Stimulated activated CD4-positive, alpha-beta T cell treated with anti-CD3 and anti-CD28 coated beads, Interleukin-4, amount 100 ng/mL, for 24 hours (primary cell): ENCODE measurements at regions not wholly inside any gene's neighbourhood (a gene's known extent, or its start where the extent isn't known, plus 50 kb on each side); places are given as distances from the start of the nearest gene placed in this dataset.

ENCODE experiments used
- DNase-seq: peaks from one replicate; pipeline ENCODE4 v3.0.0-alpha.2; 2020

- no peak for DNase-seq
Measured at GRCh38 chr1:224505454-224506093, 71.0 kb upstream of the WDR26 start.

GRCh38 chr1:224506141-224506814, 71.7 kb upstream of the WDR26 start:
- no peak for DNase-seq

DNA sequence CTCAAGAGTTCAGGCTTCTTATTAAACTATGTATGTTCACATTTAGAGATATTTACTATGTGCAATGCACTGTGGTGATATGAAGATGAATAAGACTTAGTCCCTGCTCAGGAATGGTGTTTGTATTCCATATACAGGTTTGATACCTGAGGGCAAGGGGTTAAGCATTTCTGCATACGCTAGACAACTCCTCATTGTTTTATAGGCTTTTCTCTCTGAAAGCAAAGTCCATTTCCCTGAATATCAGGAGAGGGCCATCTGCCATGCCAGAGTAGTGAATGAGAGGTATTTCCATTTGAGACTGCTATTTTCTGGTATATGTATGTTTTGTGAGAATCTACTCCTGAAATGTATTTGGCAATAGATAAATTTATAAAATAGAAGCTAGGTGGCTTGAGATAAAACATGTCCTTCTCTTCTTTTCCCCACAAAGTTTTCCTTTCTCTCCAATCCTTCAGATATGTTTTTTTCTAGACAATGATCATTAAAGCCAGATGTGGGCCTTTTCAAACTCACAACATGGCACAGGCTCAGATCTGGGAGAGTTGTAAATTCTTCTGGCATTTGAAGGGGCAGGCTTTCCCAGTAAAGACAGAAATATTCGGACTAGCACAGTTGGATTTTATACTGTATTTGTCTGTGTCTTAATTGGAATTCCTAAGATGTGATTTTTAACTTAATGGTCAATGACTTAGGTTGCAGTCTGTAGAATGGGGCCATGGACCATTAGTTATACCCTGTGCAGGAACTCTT, 73.3 kb upstream of the WDR26 start:
- no peak for DNase-seq

- DNase-seq, result no peak
Measured at GRCh38 chr1:224509907-224510306, 75.3 kb upstream of the WDR26 start.

GRCh38 chr1:224510880-224511645, 76.5 kb upstream of the WDR26 start:
- no peak for DNase-seq

- DNase-seq, result no peak
Measured at GRCh38 chr1:224512600-224513151, 78.1 kb upstream of the WDR26 start.

- DNase-seq, result no peak
Measured at GRCh38 chr1:224513383-224513782, 78.8 kb upstream of the WDR26 start.

GRCh38 chr1:224513787-224514209, 79.2 kb upstream of the WDR26 start:
- DNase-seq, result peak; percentile 88

GRCh38 chr1:224517171-224517570, 82.6 kb upstream of the WDR26 start:
- DNase-seq, result no peak

DNA sequence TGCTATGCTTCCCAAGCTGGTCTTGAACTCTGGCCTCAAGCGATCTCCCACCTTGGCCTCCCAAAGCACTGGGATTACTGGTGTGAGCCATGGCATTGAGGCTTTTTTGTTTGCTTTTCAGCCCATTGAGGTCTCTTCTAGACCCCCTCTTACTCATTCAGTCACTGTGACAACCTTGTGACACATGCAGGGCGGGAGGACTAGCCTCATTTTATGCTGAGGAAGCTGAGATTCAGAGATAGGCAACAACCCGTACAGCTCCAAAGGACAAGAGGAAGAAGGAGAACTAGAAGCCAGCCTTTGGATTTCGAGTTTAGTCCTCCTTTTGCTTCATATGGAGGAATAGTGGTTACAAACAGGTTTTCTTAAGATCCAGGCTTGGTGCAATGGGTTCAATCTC, 83.9 kb upstream of the WDR26 start:
- DNase-seq, result no peak

DNA sequence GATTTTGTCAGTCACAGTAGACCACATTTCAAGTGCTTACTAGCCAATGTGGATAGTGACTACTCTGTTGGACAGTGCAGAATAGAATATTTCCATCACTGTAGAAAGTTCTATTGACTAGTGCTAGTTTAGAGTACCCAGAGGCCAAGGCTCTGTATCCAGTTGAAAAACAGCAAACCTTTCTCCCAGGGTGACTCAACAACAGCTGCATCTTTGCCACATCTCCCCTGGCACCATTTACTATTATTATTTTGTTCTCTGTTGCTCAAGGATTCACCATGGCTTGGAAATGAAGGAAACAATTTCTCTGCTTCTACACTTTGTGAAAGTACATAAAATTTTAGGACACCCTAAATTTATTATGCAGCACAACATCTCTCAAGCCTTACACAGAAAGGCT, 85.3 kb upstream of the WDR26 start:
- DNase-seq, result no peak

- DNase-seq, result no peak
Measured at GRCh38 chr1:224520808-224521207, 86.2 kb upstream of the WDR26 start.

DNA sequence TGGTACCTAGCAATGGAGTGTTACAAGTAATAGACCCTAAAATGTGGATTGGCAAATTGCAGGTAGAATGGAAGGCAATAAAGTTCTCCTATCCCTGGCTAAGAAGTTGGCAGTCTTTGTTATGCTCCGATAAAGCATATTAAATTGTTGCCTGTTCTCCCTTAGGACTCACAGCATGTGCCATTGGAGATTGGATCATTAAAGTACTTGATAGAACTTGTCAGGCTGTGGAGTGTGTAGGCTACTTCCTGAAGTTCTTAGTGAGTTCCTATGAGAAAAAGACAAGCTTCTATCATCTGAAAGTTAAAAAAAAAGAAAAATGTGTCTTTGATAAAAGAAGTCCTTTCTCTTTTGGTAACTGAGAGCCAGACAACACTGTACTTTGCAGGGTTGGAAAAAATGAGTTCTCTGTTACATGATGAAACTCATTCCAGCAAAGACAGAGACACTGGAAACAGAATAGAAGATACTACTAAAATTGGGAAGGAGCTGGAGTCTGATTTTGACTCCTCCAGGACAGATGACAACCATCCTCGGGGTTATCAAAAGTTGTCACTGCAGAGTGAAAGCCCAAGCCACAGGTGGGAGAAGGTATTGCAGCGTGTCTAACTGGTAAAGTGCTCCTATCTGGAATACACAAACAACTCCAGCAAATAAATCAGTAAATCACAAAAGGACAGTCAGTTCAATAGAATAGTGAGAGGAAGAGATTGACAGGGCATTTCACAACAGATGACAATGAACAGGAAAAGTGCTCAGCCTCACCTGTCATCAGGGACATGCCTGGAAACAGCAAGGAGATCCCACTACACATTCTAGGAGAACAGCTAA, 87.5 kb upstream of the WDR26 start:
- DNase-seq, result no peak

- no peak for DNase-seq
Measured at GRCh38 chr1:224523676-224524075, 89.1 kb upstream of the WDR26 start.

DNA sequence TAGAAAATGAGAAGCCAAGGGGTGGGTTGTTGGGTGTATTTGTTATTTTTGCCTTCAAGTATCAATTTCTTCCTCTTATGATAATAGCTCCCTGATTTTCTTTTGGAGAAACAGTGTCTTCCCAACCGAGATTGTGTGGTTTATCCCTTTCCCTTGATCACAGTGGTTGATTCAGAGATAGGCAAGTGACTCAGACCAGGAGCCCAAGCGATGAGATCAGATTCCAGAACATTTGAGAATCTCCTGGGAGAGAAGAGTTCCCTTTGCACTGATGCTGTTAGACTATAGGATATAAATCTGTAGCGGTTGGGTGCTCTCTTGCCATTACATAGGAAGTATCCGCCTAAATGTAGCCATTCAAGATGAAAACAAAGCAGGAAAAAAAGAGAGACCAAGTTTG, 90.1 kb upstream of the WDR26 start:
- DNase-seq, result no peak

GRCh38 chr1:224525411-224526040, 90.6 kb upstream of the CNIH3 start:
- DNase-seq, result no peak

GRCh38 chr1:224526771-224527170, 89.3 kb upstream of the CNIH3 start:
- no peak for DNase-seq

DNA sequence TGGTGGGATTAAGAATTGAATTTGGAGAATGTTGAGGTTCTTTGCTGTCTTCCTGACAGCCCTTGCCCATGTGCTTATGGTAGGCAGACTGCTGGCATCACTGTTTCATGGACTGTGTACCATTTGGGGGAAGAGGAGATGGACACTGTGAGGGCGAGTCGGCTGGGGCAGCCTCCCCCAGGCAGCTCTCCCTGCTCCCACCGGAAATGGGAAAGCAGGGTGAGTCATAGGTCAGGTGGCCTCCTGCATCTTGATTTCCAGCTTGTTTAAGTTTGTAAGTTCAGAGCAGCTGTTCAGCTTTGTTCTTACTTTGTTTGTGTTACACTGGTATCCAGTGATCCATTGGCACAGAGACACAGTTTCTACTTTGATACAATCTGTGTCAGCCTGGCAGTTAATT, 87.2 kb upstream of the CNIH3 start:
- no peak for DNase-seq

GRCh38 chr1:224529844-224530243, 86.3 kb upstream of the CNIH3 start:
- no peak for DNase-seq

- DNase-seq, result no peak
Measured at GRCh38 chr1:224533517-224533916, 82.6 kb upstream of the CNIH3 start.

DNA sequence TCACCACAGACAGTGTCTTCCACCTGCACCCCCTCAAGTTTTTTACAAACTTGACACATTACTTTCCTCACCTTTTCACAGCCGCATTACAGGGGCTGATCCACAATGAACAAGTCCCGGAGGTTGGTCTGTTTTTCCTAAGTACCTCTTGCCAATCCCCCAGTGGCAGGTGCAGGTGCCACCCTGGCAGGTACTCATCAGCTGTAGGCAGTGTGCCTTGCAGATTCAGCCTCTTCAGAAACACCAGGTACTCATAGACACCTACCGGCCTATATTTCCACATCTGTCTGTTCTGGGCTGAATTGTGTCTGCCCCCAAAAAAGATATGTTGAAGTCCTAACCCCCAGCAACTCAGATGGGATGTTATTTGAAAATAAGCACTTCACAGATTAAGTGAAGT, 81.4 kb upstream of the CNIH3 start:
- DNase-seq, result no peak

DNA sequence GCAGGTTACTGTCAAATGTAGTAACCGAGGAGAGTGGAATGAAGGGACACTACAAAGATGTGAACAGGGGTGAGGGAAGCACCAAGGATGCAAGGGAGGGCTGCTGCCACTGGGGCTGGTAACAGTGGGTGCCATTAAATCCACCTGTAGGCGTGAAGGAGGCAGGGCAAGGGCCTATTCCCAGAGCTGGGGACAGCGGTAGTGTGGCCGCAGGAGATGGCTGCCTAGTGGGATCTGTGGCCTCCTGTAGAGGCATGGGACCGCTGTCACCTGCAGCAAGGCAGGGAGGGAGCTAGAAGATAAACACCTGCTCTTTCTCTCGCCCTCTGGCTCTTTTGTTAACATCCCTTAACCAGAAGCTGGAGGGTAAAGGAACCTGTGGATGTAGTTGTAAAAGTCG, 80.5 kb upstream of the CNIH3 start:
- DNase-seq, result no peak
